Lung (tissue), 11 donors: ENCODE measurements at regions not wholly inside any gene's neighbourhood (a gene's known extent, or its start where the extent isn't known, plus 50 kb on each side); places are given as distances from the start of the nearest gene placed in this dataset.

Experiments used
- ATAC-seq: fragments of 200-7000 bp; cut with Tn5 transposase; one replicate; pipeline ENCODE4 v1.9.1; 2020; ENCODE audit warnings: moderate number of reproducible peaks; ENCODE audit not compliant: insufficient read depth, low FRiP score
- DNase-seq, 3 donors: peaks; one replicate each; pipeline ENCODE4 v3.0.0-alpha.2; 2013 to 2017
- H3K27ac ChIP-seq, 2 donors: one replicate each; pipeline ENCODE4 v1.5.1; 2013; ENCODE audit warnings: mild to moderate bottlenecking in 2 of 2, moderate library complexity in 2 of 2, control low read depth in 1 of 2, inconsistent platforms in 1 of 2, low read depth in 1 of 2, low read length in 1 of 2
- H3K27me3 ChIP-seq, 3 donors: one replicate each; pipeline ENCODE4 v1.5.1; 2013; ENCODE audit warnings: low read length in 2 of 3; ENCODE audit not compliant: control insufficient read depth in 3 of 3, insufficient read depth in 3 of 3
- H3K36me3 ChIP-seq, 4 donors: one replicate each; pipeline ENCODE4 v1.5.1; 2013; ENCODE audit warnings: low read length in 4 of 4, mild to moderate bottlenecking in 1 of 4, moderate library complexity in 1 of 4; ENCODE audit not compliant: control insufficient read depth in 4 of 4, insufficient read depth in 4 of 4
- H3K4me1 ChIP-seq, 5 donors: one replicate each; pipeline ENCODE4 v1.5.1; 2013; ENCODE audit warnings: low read length in 5 of 5, mild to moderate bottlenecking in 2 of 5, moderate library complexity in 1 of 5; ENCODE audit not compliant: control insufficient read depth in 5 of 5, insufficient read depth in 5 of 5
- H3K4me3 ChIP-seq: one replicate; pipeline ENCODE4 v1.5.1; 2013; ENCODE audit warnings: mild to moderate bottlenecking, control low read depth, moderate library complexity
- H3K9ac ChIP-seq, 2 donors: one replicate each; pipeline ENCODE4 v1.5.1; 2013; ENCODE audit warnings: low read length in 2 of 2, control low read depth in 1 of 2; ENCODE audit not compliant: insufficient read depth in 1 of 2
- H3K9me3 ChIP-seq, 4 donors: one replicate each; pipeline ENCODE4 v1.5.1; 2013; ENCODE audit warnings: low read length in 3 of 4, mild to moderate bottlenecking in 1 of 4, moderate library complexity in 1 of 4; ENCODE audit not compliant: control insufficient read depth in 4 of 4, insufficient read depth in 3 of 4
- CTCF ChIP-seq: IDR thresholded peaks from 2 replicates; pipeline ENCODE4 v1.5.1; 2012; ENCODE audit warnings: mild to moderate bottlenecking; ENCODE audit errors: control extremely low read depth, extremely low read depth
- WGBS, 2 donors: extraction: QIAGEN DNeasy Blood & Tissue Kit; methylation state at CpG; one replicate each; pipeline ENCODE4 v1.1.7; 2013; 5-methylcytosine and 5-hydroxymethylcytosine counted together
- donor health status: control.
- donor health status: control.
- donor health status: Bipolar disorder and iron deficiency.
- donor health status: healthy.
- donor health status: DM: yes; HTN: yes; CAD: no.

GRCh38 chr4:166498546-166498945, 625.5 kb downstream of the TLL1 start:
- DNase-seq = peak in 2 of 3 donors; percentile 12 to 44
- no peaks in the 10 kb centered on the region for H3K4me1 ChIP-seq
- no peak for TF ChIP-seq CTCF
- no peak overlapping the region for H3K27ac ChIP-seq
- H3K9ac ChIP-seq = no peak overlapping the region
- no peak overlapping the region for H3K4me3 ChIP-seq
- WGBS, 2 donors = 82 to 84% methylated on average over 3 of the region's 3 CpGs
- ATAC-seq = no peak
- no peaks in the 10 kb centered on the region for H3K36me3 ChIP-seq
- peaks cover 0 to 3% (median 0%) of the 10 kb centered on the region in 4 donors for H3K9me3 ChIP-seq
- H3K27me3 ChIP-seq = no peaks in the 10 kb centered on the region

GRCh38 chr4:166499820-166500219, 626.8 kb downstream of the TLL1 start:
- WGBS, 2 donors = 19 to 31% methylated on average over 4 of the region's 4 CpGs
- Histone ChIP-seq H3K9ac (no peak overlapping the region), H3K4me3 (no peak overlapping the region), H3K36me3 (no peaks in the 10 kb centered on the region), H3K27ac (no peak overlapping the region), H3K9me3 (peaks cover 0 to 3% (median 0%) of the 10 kb centered on the region in 4 donors), H3K4me1 (no peaks in the 10 kb centered on the region), H3K27me3 (no peaks in the 10 kb centered on the region)
- TF ChIP-seq CTCF = no peak
- DNase-seq (no peak), ATAC-seq (no peak)

- H3K4me1 ChIP-seq = no peaks in the 10 kb centered on the region
Measured at GRCh38 chr4:166501941-166502382, 628.9 kb downstream of the TLL1 start.

More at GRCh38 chr4:166501941-166502382, 628.9 kb downstream of the TLL1 start:
- no peak for TF ChIP-seq CTCF
- DNase-seq (peak; percentile 10 to 51 (median 22)), ATAC-seq (no peak)
- no peak overlapping the region for H3K27ac ChIP-seq
- peaks cover 0 to 3% (median 0%) of the 10 kb centered on the region in 4 donors for H3K9me3 ChIP-seq
- no peaks in the 10 kb centered on the region for H3K27me3 ChIP-seq
- WGBS, 2 donors = 41 to 47% methylated on average over 13 of the region's 13 CpGs
- no peaks in the 10 kb centered on the region for H3K36me3 ChIP-seq
- no peak overlapping the region for H3K4me3 ChIP-seq
- H3K9ac ChIP-seq = no peak overlapping the region
